ENCODE measurements at regions not wholly inside any gene's neighbourhood (a gene's known extent, or its start where the extent isn't known, plus 50 kb on each side); places are given as distances from the start of the nearest gene placed in this dataset.

DNA sequence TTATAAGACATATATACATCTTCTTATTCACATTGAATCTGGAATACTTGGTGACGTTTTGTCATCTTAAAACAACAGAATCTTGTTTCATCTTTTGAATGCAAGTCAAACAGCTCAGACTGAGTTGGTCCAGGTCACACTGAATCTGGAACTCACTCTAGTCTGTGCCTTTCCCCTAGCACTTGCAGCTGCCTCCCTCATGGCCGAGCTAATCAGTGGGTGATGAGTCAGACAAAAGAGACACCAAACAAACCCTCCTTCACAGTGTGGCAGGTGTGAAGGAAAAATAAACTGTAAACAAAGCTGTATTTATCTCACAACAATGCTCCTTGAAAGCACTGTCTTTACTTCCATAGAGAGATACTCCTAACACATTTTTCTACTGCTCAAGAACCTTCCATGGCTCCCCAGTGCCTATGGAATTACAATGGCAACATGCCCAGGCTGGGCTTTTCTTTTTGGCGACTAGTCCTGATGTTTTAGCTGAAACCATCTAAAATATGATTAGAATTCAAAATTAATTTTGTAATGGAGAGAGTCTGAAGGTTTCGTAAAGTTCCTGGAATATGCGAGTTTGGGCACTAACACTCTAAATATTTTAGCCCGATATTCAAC lies 140.0 kb downstream of the ZNF365 start:
- Histone ChIP-seq H3K36me3 (no peaks in the 10 kb centered on the region), H3K27ac (no peak overlapping the region), H3K4me3 (no peak overlapping the region), H3K9me3 (no peaks in the 10 kb centered on the region), H3K27me3 (ENCODE audit: low read depth) (no peaks in the 10 kb centered on the region), H3K4me1 (no peaks in the 10 kb centered on the region)
- no peak for TF ChIP-seq CTCF (IDR thresholded peaks at IDR 0.05)
- DNase-seq (no peak), ATAC-seq (no peak)
- intact Hi-C loops (cut with DNase I) = no loop called here

GRCh38 chr10:62517252-62517651 lies 143.1 kb downstream of the ZNF365 start:
- Histone ChIP-seq H3K4me3 (no peak overlapping the region), H3K36me3 (no peaks in the 10 kb centered on the region), H3K9me3 (no peaks in the 10 kb centered on the region), H3K27me3 (ENCODE audit: low read depth) (no peaks in the 10 kb centered on the region), H3K27ac (no peak overlapping the region), H3K4me1 (no peaks in the 10 kb centered on the region)
- intact Hi-C loops (cut with DNase I) = no loop called here
- TF ChIP-seq CTCF (IDR thresholded peaks at IDR 0.05) = no peak
- DNase-seq (no peak), ATAC-seq (no peak)

- ATAC-seq = no peak
Observed at GRCh38 chr10:62527019-62527827, 153.1 kb downstream of the ZNF365 start.

GRCh38 chr10:62528441-62528840 lies 154.3 kb downstream of the ZNF365 start:
- Histone ChIP-seq H3K9me3 (no peaks in the 10 kb centered on the region), H3K27ac (no peak overlapping the region), H3K4me1 (peaks cover 7% of the 10 kb centered on the region), H3K27me3 (ENCODE audit: low read depth) (no peaks in the 10 kb centered on the region), H3K4me3 (no peak overlapping the region), H3K36me3 (no peaks in the 10 kb centered on the region)
- no peak for TF ChIP-seq CTCF (IDR thresholded peaks at IDR 0.05)
- ATAC-seq (no peak), DNase-seq (no peak)
- intact Hi-C loops (cut with DNase I) = no loop called here

More at GRCh38 chr10:62527019-62527827, 153.1 kb downstream of the ZNF365 start:
- Histone ChIP-seq H3K4me1 (peaks cover 7% of the 10 kb centered on the region), H3K4me3 (no peak overlapping the region), H3K27ac (no peak overlapping the region), H3K36me3 (no peaks in the 10 kb centered on the region), H3K27me3 (ENCODE audit: low read depth) (no peaks in the 10 kb centered on the region), H3K9me3 (no peaks in the 10 kb centered on the region)
- TF ChIP-seq CTCF (IDR thresholded peaks at IDR 0.05) = no peak
- no peak for DNase-seq
- intact Hi-C loops (cut with DNase I) = no loop called here

DNA sequence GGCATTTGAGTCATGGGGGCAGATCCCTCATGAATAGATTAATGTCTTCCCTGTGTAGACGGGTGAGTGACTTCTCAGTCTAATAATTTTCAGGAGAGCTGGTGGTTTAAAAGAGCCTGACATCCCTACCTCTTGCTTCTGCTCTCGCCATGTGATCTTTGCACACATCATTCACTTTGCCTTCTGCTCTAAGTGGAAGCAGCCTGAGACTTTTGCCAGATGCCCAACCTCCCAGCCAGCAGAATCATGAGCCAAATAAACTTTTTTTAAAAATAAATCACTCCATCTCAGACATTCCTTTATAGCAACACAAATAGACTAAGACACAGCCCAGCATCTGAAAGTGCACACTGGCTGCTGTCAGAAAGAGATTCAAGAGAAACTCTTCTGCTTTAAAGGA lies 155.2 kb downstream of the ZNF365 start:
- ATAC-seq = no peak
- H3K4me1 ChIP-seq = peaks cover 7% of the 10 kb centered on the region
- intact Hi-C loops (cut with DNase I) = no loop called here
- H3K36me3 ChIP-seq = no peaks in the 10 kb centered on the region
- no peak overlapping the region for H3K27ac ChIP-seq
- no peak for DNase-seq
- no peak for TF ChIP-seq CTCF (IDR thresholded peaks at IDR 0.05)
- no peaks in the 10 kb centered on the region for H3K27me3 ChIP-seq (ENCODE audit: low read depth)
- H3K4me3 ChIP-seq = no peak overlapping the region
- no peaks in the 10 kb centered on the region for H3K9me3 ChIP-seq
